NT2/D1 (cell line): ENCODE measurements at regions not wholly inside any gene's neighbourhood (a gene's known extent, or its start where the extent isn't known, plus 50 kb on each side); places are given as distances from the start of the nearest gene placed in this dataset.

Experiments used
- SUZ12 ChIP-seq: IDR thresholded peaks from 2 replicates; pipeline ENCODE4 v1.6.1; 2011; ENCODE audit not compliant: insufficient read length, insufficient read depth; ENCODE audit errors: extremely low read depth
- YY1 ChIP-seq: IDR thresholded peaks from 2 replicates; pipeline ENCODE4 v1.6.1; 2011; ENCODE audit not compliant: insufficient read length, insufficient read depth
- ZNF274 ChIP-seq: IDR thresholded peaks from 2 replicates; pipeline ENCODE4 v1.6.1; 2011; ENCODE audit warnings: mild to moderate bottlenecking, low read depth, low read length

GRCh38 chr2:155332016-155332415, 633.5 kb downstream of the KCNJ3 start:
- TF ChIP-seq SUZ12 (no peak), YY1 (no peak), ZNF274 (no peak)
